ENCODE measurements at regions not wholly inside any gene's neighbourhood (a gene's known extent, or its start where the extent isn't known, plus 50 kb on each side); places are given as distances from the start of the nearest gene placed in this dataset.

- WGBS, 4 donors: 54 to 85% (median 70%) methylated on average over 3 of the region's 3 CpGs
- no peak for TF ChIP-seq CTCF (IDR thresholded peaks at IDR 0.05)
- no peak for TF ChIP-seq POLR2A (IDR thresholded peaks at IDR 0.05)
Measured at GRCh38 chr5:133866903-133867245, 101.6 kb downstream of the C5orf15 start.

GRCh38 chr5:133866160-133866902, 102.1 kb downstream of the C5orf15 start:
- WGBS, 4 donors: 85 to 90% (median 87%) methylated on average over 11 to 12 of the region's 12 CpGs
- H3K27ac ChIP-seq: no peak overlapping the region
- H3K4me3 ChIP-seq: no peak overlapping the region
- intact Hi-C loops (cut with DNase I): loop anchor here (5.0 to 10.0 kb wide), 4 partner anchors 76 to 752 kb away; no protein-coding TSS in a partner anchor
- TF ChIP-seq CTCF (IDR thresholded peaks at IDR 0.05): no peak
- TF ChIP-seq POLR2A (IDR thresholded peaks at IDR 0.05): no peak
- no peaks in the 10 kb centered on the region for H3K27me3 ChIP-seq
- H3K9me3 ChIP-seq (replicated peaks in 1 of 3): no peaks in the 10 kb centered on the region
- H3K4me1 ChIP-seq (replicated peaks in 1 of 2): peaks cover 0 to 8% of the 10 kb centered on the region in 2 donors
- DNase-seq: no peak
- H3K36me3 ChIP-seq (replicated peaks in 1 of 2): no peaks in the 10 kb centered on the region

More at GRCh38 chr5:133866903-133867245, 101.6 kb downstream of the C5orf15 start:
- Histone ChIP-seq H3K27ac (no peak overlapping the region), H3K27me3 (no peaks in the 10 kb centered on the region), H3K36me3 (replicated peaks in 1 of 2) (no peaks in the 10 kb centered on the region), H3K4me1 (replicated peaks in 1 of 2) (peaks cover 0 to 8% of the 10 kb centered on the region in 2 donors), H3K4me3 (no peak overlapping the region), H3K9me3 (replicated peaks in 1 of 3) (no peaks in the 10 kb centered on the region)
- DNase-seq: no peak
- intact Hi-C loops (cut with DNase I): loop anchor here (5.0 to 10.0 kb wide), 4 partner anchors 75 to 752 kb away; no protein-coding TSS in a partner anchor

- no peaks in the 10 kb centered on the region for H3K27me3 ChIP-seq
- H3K9me3 ChIP-seq (replicated peaks in 1 of 3): no peaks in the 10 kb centered on the region
- no peak overlapping the region for H3K27ac ChIP-seq
- 79 to 89% (median 80%) methylated on average over 5 of the region's 5 CpGs for WGBS, 4 donors
- peaks cover 0 to 8% of the 10 kb centered on the region in 2 donors for H3K4me1 ChIP-seq (replicated peaks in 1 of 2)
- intact Hi-C loops (cut with DNase I): loop anchor here (5.0 to 10.0 kb wide), 4 partner anchors 77 to 750 kb away; no protein-coding TSS in a partner anchor
- no peak overlapping the region for H3K4me3 ChIP-seq
- no peak for DNase-seq
- no peak for TF ChIP-seq POLR2A (IDR thresholded peaks at IDR 0.05)
- TF ChIP-seq CTCF (IDR thresholded peaks at IDR 0.05): no peak
- H3K36me3 ChIP-seq (replicated peaks in 1 of 2): no peaks in the 10 kb centered on the region
Measured at GRCh38 chr5:133865113-133865512, 103.3 kb downstream of the C5orf15 start.

GRCh38 chr5:133864711-133865110, 103.7 kb downstream of the C5orf15 start:
- Histone ChIP-seq H3K4me1 (replicated peaks in 1 of 2) (peaks cover 0 to 8% of the 10 kb centered on the region in 2 donors), H3K27ac (no peak overlapping the region), H3K27me3 (peaks cover 3% of the 10 kb centered on the region), H3K9me3 (replicated peaks in 1 of 3) (no peaks in the 10 kb centered on the region), H3K36me3 (replicated peaks in 1 of 2) (no peaks in the 10 kb centered on the region), H3K4me3 (no peak overlapping the region)
- 65 to 90% (median 88%) methylated on average over 5 of the region's 5 CpGs for WGBS, 4 donors
- intact Hi-C loops (cut with DNase I): loop anchor here (5.0 to 10.0 kb wide), 4 partner anchors 78 to 750 kb away; no protein-coding TSS in a partner anchor
- DNase-seq: no peak
- TF ChIP-seq POLR2A (IDR thresholded peaks at IDR 0.05): no peak
- TF ChIP-seq CTCF (IDR thresholded peaks at IDR 0.05): no peak

All from adrenal gland (tissue), 9 donors.